ENCODE measurements at regions not wholly inside any gene's neighbourhood (a gene's known extent, or its start where the extent isn't known, plus 50 kb on each side); places are given as distances from the start of the nearest gene placed in this dataset.

DNA sequence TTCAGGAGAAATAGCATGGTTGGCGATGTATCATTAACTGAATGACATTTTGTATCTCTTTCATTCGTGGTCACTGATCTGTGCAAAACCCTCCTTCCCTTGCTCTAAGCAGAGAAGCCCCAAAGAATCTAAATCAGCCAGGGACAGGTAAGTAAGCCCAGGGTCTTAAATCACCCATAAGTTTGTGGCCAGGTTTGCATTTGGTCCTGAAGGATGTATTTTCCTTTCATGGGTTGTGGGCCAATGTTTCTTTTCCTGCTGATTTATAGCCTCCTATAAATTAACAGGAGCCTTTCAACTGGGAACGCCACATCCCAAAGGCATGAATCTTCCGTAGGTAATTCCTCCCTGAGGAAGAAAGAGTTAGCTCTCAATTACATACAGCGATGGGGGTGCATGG, 217.5 kb upstream of the TNC start:
- TF ChIP-seq, protein P1, sequence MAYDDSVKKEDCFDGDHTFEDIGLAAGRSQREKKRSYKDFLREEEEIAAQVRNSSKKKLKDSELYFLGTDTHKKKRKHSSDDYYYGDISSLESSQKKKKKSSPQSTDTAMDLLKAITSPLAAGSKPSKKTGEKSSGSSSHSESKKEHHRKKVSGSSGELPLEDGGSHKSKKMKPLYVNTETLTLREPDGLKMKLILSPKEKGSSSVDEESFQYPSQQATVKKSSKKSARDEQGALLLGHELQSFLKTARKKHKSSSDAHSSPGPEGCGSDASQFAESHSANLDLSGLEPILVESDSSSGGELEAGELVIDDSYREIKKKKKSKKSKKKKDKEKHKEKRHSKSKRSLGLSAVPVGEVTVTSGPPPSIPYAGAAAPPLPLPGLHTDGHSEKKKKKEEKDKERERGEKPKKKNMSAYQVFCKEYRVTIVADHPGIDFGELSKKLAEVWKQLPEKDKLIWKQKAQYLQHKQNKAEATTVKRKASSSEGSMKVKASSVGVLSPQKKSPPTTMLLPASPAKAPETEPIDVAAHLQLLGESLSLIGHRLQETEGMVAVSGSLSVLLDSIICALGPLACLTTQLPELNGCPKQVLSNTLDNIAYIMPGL (CRISPR knock-in tag; IDR thresholded peaks at IDR 0.05) = no peak
- TF ChIP-seq ZNF671 (CRISPR knock-in tag; IDR thresholded peaks at IDR 0.05) (no peak), NR2C2 (CRISPR knock-in tag; IDR thresholded peaks at IDR 0.05) (no peak), ZNF396 (CRISPR knock-in tag; IDR thresholded peaks at IDR 0.05; ENCODE audit: borderline replicate concordance) (no peak)
- TF ChIP-seq, protein P2, sequence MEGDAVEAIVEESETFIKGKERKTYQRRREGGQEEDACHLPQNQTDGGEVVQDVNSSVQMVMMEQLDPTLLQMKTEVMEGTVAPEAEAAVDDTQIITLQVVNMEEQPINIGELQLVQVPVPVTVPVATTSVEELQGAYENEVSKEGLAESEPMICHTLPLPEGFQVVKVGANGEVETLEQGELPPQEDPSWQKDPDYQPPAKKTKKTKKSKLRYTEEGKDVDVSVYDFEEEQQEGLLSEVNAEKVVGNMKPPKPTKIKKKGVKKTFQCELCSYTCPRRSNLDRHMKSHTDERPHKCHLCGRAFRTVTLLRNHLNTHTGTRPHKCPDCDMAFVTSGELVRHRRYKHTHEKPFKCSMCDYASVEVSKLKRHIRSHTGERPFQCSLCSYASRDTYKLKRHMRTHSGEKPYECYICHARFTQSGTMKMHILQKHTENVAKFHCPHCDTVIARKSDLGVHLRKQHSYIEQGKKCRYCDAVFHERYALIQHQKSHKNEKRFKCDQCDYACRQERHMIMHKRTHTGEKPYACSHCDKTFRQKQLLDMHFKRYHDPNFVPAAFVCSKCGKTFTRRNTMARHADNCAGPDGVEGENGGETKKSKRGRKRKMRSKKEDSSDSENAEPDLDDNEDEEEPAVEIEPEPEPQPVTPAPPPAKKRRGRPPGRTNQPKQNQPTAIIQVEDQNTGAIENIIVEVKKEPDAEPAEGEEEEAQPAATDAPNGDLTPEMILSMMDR (IDR thresholded peaks at IDR 0.05) = no peak
